ENCODE measurements at regions not wholly inside any gene's neighbourhood (a gene's known extent, or its start where the extent isn't known, plus 50 kb on each side); places are given as distances from the start of the nearest gene placed in this dataset.

DNA sequence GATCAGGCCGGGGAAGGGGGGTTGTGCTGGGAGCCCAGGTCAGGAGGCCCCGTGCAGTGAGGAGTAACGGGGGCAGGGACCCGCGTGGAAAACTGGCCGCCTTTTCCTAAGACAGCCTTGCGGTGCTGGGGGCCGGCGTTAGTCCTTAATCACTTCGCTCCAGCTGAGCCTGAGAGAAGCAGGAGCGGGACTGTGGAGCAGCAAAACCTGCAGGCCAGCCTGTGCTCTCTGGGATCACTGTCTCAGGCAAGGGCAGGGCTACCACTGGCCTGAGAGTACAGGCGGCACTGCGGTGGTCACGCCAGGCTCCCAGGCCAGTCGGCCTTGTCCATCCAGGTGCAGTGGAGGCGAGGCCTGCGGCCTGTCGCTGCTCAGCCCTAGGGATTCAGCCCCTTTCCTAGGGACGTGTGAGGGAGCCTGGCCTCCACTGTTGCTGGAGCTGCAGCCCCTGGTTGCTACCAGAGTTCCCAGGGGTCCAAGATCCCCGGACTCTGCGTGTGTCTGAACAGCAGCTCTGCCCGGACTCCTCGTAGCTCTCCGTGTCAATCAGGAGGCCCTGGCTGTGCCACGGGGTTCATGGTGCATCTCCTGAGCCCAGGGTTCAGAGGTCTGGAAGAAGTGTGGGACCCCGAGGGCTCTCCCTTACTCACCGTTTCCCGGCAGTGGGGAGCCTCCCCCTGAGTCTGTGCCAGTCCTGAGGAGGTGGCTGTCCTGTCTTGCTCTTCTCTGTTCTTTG lies 2141.7 kb upstream of the TENM3 start:
- DNase-seq: no peak

- DNase-seq: no peak
Measured at GRCh38 chr4:180103794-180104193, 2139.4 kb upstream of the TENM3 start.

GRCh38 chr4:180105362-180105761 lies 2137.8 kb upstream of the TENM3 start:
- DNase-seq: no peak

GRCh38 chr4:180106122-180106521 lies 2137.1 kb upstream of the TENM3 start:
- no peak for DNase-seq

- DNase-seq: no peak
Measured at GRCh38 chr4:180106997-180107396, 2136.2 kb upstream of the TENM3 start.

DNA sequence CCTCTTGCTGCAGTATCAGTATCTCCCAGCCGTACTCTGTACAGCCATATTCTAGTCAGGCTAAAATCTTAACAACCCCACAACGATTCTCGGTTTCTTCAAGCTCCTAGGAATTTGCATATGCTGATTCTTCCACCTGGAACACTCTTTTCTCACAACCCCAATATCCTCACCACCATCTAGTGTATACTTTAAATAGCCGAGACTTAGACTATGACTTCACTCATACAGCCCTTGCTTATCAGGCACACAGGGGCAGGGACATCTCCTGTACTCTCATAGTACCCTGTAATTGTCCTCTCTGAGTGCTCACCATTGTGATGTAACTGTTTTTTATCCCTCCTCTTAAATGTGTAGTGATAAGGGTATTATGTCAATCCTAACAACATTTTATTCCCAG lies 2126.4 kb upstream of the TENM3 start:
- no peak for DNase-seq

GRCh38 chr4:180120068-180120467 lies 2123.1 kb upstream of the TENM3 start:
- DNase-seq: no peak

GRCh38 chr4:180134091-180134866 lies 2108.9 kb upstream of the TENM3 start:
- DNase-seq: no peak

DNA sequence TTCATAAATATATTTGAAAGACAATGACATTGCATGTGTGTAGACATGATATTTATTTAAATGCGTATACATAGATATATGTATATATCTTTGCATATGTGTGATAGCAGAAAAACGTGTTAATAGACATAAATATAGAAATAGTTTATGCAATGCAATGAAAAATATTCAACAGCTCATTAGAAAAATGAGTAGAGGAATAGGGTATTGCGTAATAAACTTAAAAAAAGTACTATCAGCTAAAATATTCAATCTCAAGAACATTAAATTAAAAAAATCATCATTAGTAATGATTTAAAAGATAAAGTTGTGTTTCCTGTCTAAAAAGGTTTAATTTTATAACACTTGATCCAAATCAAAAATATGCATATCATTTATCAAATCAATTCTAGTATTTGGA lies 2101.5 kb upstream of the TENM3 start:
- DNase-seq: no peak

GRCh38 chr4:180148737-180149136 lies 2094.5 kb upstream of the TENM3 start:
- DNase-seq: no peak

- DNase-seq: no peak
Measured at GRCh38 chr4:180150818-180151217, 2092.4 kb upstream of the TENM3 start.

DNA sequence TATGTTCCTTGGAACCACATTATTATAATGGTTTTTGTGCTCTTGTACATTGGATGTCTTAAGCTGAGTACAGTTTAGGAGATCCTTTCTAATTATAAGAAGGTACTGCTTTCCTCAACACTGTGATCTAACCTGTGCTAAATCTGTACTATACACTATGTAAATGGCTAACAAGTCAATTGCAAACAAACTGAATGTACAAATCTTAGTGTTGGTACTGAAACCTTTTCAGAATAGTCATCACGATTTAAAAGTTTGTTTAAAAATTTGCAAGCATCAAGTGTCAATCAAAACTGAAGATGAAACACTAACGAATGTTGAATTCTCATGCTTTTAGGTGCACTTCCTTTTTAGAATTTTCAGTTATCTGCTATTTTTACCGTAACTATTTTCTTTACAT lies 2090.4 kb upstream of the TENM3 start:
- DNase-seq: no peak

GRCh38 chr4:180153587-180153986 lies 2089.6 kb upstream of the TENM3 start:
- DNase-seq: no peak

- DNase-seq: no peak
Measured at GRCh38 chr4:180156684-180157083, 2086.5 kb upstream of the TENM3 start.

GRCh38 chr4:180160195-180160983 lies 2082.8 kb upstream of the TENM3 start:
- DNase-seq: no peak

- DNase-seq: no peak
Measured at GRCh38 chr4:180164799-180165198, 2078.4 kb upstream of the TENM3 start.

DNA sequence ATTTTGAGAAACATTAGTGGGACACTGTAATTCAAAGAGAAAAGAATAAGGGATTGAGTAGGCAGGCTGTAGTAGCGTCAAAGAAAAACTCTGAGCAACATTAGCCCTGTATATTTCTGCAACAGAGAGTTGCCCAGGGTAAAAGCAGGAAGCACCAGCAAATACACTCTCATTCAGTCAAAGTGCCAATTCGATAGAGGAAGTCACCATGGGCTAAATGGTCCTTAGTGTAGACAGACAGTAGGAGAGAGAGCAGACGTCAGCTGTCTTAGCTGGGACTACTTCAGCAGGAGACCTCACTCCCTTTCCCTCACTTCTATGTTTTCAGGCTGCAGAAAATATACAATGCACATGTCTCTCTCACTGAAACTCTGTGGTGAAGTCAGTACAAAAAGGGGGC lies 2073.8 kb upstream of the TENM3 start:
- no peak for DNase-seq

GRCh38 chr4:180169966-180170365 lies 2073.2 kb upstream of the TENM3 start:
- no peak for DNase-seq

DNA sequence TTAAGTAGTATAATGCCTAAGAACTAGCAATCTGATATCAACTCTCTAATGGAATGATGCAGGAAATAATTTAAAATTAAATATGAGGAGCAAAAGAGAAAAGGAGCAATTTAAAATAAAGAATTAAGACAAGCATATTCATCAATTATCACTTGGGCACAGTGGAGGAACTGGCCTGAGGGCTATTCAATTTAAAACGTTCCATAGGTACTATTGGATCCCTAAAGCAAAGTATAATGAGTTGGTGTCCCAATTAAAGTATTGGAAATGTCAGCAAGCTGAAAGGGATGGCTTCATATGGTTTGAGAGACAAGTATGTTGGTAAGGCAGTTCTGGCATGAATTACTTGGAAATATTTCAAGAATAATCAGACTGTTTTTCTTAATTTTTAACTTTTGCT lies 2064.1 kb upstream of the TENM3 start:
- no peak for DNase-seq

- DNase-seq: no peak
Measured at GRCh38 chr4:180189666-180190065, 2053.5 kb upstream of the TENM3 start.

- DNase-seq: no peak
Measured at GRCh38 chr4:180190382-180190781, 2052.8 kb upstream of the TENM3 start.

DNA sequence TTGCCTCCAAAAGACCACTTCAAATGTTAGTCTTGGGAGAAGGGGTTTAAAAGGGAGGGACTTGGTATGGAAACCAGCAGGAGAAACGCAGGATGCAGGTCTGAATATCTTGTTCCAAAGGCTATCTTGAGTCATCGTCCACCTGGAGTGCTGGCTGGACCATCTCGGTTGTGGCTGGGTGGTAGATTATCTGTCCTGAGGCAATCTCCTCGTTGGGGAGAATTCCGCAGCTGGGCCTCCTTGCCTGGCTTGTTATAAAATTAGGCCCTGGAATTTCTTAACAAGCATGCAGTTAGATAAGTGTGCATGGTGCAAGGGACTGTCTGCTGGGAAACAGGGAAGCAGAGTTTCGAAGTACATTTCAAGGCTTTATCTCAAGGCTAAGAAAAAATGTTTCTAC lies 2045.7 kb upstream of the TENM3 start:
- DNase-seq: no peak

- DNase-seq: no peak
Measured at GRCh38 chr4:180203349-180203748, 2039.9 kb upstream of the TENM3 start.

DNA sequence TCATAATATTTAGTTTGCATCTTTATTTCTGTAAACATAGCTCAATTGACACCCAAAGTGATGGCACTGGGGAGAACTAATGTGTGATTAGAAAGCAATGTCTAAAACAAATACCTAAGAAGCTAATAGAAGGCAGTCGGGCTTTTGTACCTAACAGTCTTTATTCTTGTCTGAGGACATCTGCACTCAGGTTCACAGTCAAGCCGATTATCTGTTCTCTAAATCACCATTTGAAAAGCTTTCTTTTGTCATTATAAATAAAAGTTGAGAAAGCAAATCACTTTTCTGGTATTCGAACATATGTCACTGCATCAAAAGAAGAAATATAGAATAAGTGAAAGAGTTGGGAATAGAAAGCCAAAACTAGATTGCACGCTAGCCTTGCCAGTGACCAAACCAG lies 2037.9 kb upstream of the TENM3 start:
- DNase-seq: no peak

Measured in CD4-positive, alpha-beta T cell treated with Interleukin-4 for 1 hour (primary cell).